H9 (cell line): ENCODE measurements at regions not wholly inside any gene's neighbourhood (a gene's known extent, or its start where the extent isn't known, plus 50 kb on each side); places are given as distances from the start of the nearest gene placed in this dataset.

Experiments
- DNase-seq: peaks from one replicate; pipeline ENCODE4 v3.0.0-alpha.2; 2017
- H2AFZ ChIP-seq: one replicate; pipeline ENCODE4 v1.6.1; 2013; ENCODE audit warnings: mild to moderate bottlenecking, low read length, control low read depth, moderate library complexity
- H2AK5ac ChIP-seq: 2 replicates; pipeline ENCODE4 v1.6.1; 2013; ENCODE audit warnings: low read length, control low read depth, mixed read lengths; ENCODE audit not compliant: insufficient read length
- H2BK120ac ChIP-seq: one replicate; pipeline ENCODE4 v1.6.1; 2013; ENCODE audit warnings: low read depth, mild to moderate bottlenecking, low read length, control low read depth, inconsistent platforms; ENCODE audit not compliant: poor library complexity, severe bottlenecking
- H2BK12ac ChIP-seq: 2 replicates; pipeline ENCODE4 v1.6.1; 2013; ENCODE audit warnings: low read length, control low read depth, mixed read lengths, low read depth; ENCODE audit not compliant: insufficient read length
- H2BK15ac ChIP-seq: 2 replicates; pipeline ENCODE4 v1.6.1; 2013; ENCODE audit warnings: low read depth, low read length, control low read depth
- H2BK20ac ChIP-seq: one replicate; pipeline ENCODE4 v1.6.1; 2013; ENCODE audit warnings: low read depth, mild to moderate bottlenecking, low read length, control low read depth, inconsistent platforms; ENCODE audit not compliant: poor library complexity, severe bottlenecking
- H2BK5ac ChIP-seq: 2 replicates; pipeline ENCODE4 v1.6.1; 2013; ENCODE audit warnings: low read length, control low read depth, mixed read lengths; ENCODE audit not compliant: insufficient read length
- H3K14ac ChIP-seq: 2 replicates; pipeline ENCODE4 v1.6.1; 2013; ENCODE audit warnings: low read length, control low read depth; ENCODE audit not compliant: insufficient read depth
- H3K18ac ChIP-seq: 2 replicates; pipeline ENCODE4 v1.6.1; 2013; ENCODE audit warnings: low read depth, mild to moderate bottlenecking, mixed read lengths, low read length, control low read depth; ENCODE audit not compliant: insufficient read length
- H3K23ac ChIP-seq: 2 replicates; pipeline ENCODE4 v1.6.1; 2013; ENCODE audit warnings: low read length, control low read depth, mixed read lengths, low read depth; ENCODE audit not compliant: insufficient read length
- H3K23me2 ChIP-seq: 2 replicates; pipeline ENCODE4 v1.6.1; 2013; ENCODE audit warnings: low read depth, mild to moderate bottlenecking, mixed read lengths, low read length, control low read depth; ENCODE audit not compliant: insufficient read length, poor library complexity, severe bottlenecking
- H3K27ac ChIP-seq: 2 replicates; pipeline ENCODE4 v1.5.1; 2013; ENCODE audit warnings: low read length, control low read depth, mixed read lengths, low read depth; ENCODE audit not compliant: insufficient read length
- H3K27me3 ChIP-seq: 2 replicates; pipeline ENCODE4 v1.6.1; 2013; ENCODE audit warnings: low read length, control low read depth, inconsistent platforms; ENCODE audit not compliant: insufficient read depth
- H3K4ac ChIP-seq: 2 replicates; pipeline ENCODE4 v1.6.1; 2013; ENCODE audit warnings: low read depth, mild to moderate bottlenecking, control low read depth, inconsistent platforms, low read length, moderate library complexity
- H3K4me1 ChIP-seq: 2 replicates; pipeline ENCODE4 v1.6.1; 2013; ENCODE audit warnings: low read length, control low read depth, inconsistent platforms; ENCODE audit not compliant: insufficient read depth
- H3K4me2 ChIP-seq: 2 replicates; pipeline ENCODE4 v1.6.1; 2013; ENCODE audit warnings: low read length, control low read depth, mixed read lengths; ENCODE audit not compliant: insufficient read length, insufficient read depth
- H3K56ac ChIP-seq: 2 replicates; pipeline ENCODE4 v1.6.1; 2013; ENCODE audit warnings: low read depth, mild to moderate bottlenecking, mixed read lengths, low read length, control low read depth; ENCODE audit not compliant: insufficient read length
- H3K79me1 ChIP-seq: 2 replicates; pipeline ENCODE4 v1.6.1; 2013; ENCODE audit warnings: low read depth, mild to moderate bottlenecking, moderate library complexity, low read length, control low read depth, inconsistent platforms; ENCODE audit not compliant: insufficient read depth, poor library complexity, severe bottlenecking
- H3K79me2 ChIP-seq: 2 replicates; pipeline ENCODE4 v1.6.1; 2013; ENCODE audit warnings: low read length, control low read depth, inconsistent platforms; ENCODE audit not compliant: insufficient read depth
- H3K9ac ChIP-seq: 2 replicates; pipeline ENCODE4 v1.6.1; 2013; ENCODE audit warnings: low read length, control low read depth, mixed read lengths; ENCODE audit not compliant: insufficient read length; ENCODE audit errors: extremely low read depth
- H3K9me3 ChIP-seq: one replicate; pipeline ENCODE4 v1.6.1; 2013; ENCODE audit warnings: low read depth, low read length, inconsistent platforms; ENCODE audit not compliant: control insufficient read depth
- H3T11ph ChIP-seq: one replicate; pipeline ENCODE4 v1.6.1; 2013; ENCODE audit warnings: mild to moderate bottlenecking, low read length, control low read depth, inconsistent platforms
- H4K20me1 ChIP-seq: one replicate; pipeline ENCODE4 v1.6.1; 2013; ENCODE audit not compliant: control insufficient read depth, insufficient read length, insufficient read depth
- H4K5ac ChIP-seq: 2 replicates; pipeline ENCODE4 v1.6.1; 2013; ENCODE audit warnings: low read depth, mild to moderate bottlenecking, mixed read lengths, low read length, control low read depth; ENCODE audit not compliant: insufficient read length
- H4K8ac ChIP-seq: replicated peaks from 2 replicates; pipeline ENCODE4 v1.6.1; 2013; ENCODE audit warnings: low read length, control low read depth, mixed read lengths, low read depth; ENCODE audit not compliant: insufficient read length
- H4K91ac ChIP-seq: 2 replicates; pipeline ENCODE4 v1.6.1; 2013; ENCODE audit warnings: low read depth, mild to moderate bottlenecking, moderate library complexity, mixed read lengths, low read length, control low read depth; ENCODE audit not compliant: insufficient read length
- H3K27ac Mint-ChIP-seq, 3 experiments: 2 replicates in 2 of 3; 3 replicates in 1 of 3; pipeline ENCODE4 v1.8.0; 2020 to 2021; ENCODE audit warnings: mixed read lengths in 3 of 3, mild to moderate bottlenecking in 1 of 3, moderate library complexity in 1 of 3
- H3K27me3 Mint-ChIP-seq: 2 replicates; pipeline ENCODE4 v1.8.0; 2021; ENCODE audit warnings: low read depth, mild to moderate bottlenecking, moderate library complexity, mixed read lengths
- H3K36me3 Mint-ChIP-seq, 3 experiments: 2 replicates in 2 of 3; 3 replicates in 1 of 3; pipeline ENCODE4 v1.8.0; 2020 to 2021; ENCODE audit warnings: low read depth in 3 of 3, mixed read lengths in 3 of 3; ENCODE audit not compliant: insufficient read depth in 1 of 3
- H3K4me1 Mint-ChIP-seq, 2 experiments: 2 replicates each; pipeline ENCODE4 v1.8.0; 2020; ENCODE audit warnings: mixed read lengths in 2 of 2
- H3K4me3 Mint-ChIP-seq, 2 experiments: 2 replicates in 1 of 2; 3 replicates in 1 of 2; pipeline ENCODE4 v1.8.0; 2020 to 2021; ENCODE audit warnings: mild to moderate bottlenecking in 2 of 2, mixed read lengths in 2 of 2, moderate library complexity in 1 of 2
- H3K9me3 Mint-ChIP-seq, 2 experiments: 2 replicates in 1 of 2; 3 replicates in 1 of 2; pipeline ENCODE4 v1.8.0; 2020; ENCODE audit warnings: mild to moderate bottlenecking in 2 of 2, mixed read lengths in 2 of 2, moderate library complexity in 1 of 2
- WGBS: extraction: QIAGEN DNeasy Blood & Tissue Kit; methylation state at CpG from one replicate; pipeline ENCODE4 v1.1.7; 2013; ENCODE audit warnings: missing lambda C conversion rate, low lambda C conversion rate, mixed read lengths; ENCODE audit not compliant: insufficient read length; ENCODE audit errors: extremely low coverage; 5-methylcytosine and 5-hydroxymethylcytosine counted together
- TF ChIP-seq, protein P1 (sequence below): fragments of 200-600 bp; sonication (generic); conservative IDR thresholded peaks from 3 replicates; pipeline ENCODE4 v1.8.0; 2021; ENCODE audit warnings: antibody characterized with exemption, mild to moderate bottlenecking

DNA sequence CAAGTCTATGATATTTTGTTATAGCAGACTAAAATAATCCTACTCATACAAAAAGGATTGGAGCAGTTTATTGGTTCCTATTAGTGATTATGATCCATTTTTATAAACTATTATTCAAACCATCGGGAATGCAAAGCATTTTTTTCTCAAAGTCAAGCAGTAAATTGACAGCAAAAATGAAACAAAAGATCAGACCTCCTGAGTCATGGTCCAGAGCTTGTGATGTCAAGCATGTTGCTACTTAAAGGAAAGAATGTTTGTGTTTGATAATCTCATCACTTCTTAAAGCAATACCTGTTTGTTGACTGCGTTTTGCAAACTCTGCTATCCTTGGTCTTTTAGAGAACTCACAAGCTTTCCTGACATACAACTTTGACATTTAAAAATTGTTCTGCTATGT is 204.4 kb downstream of the SAMD5 start:
- H4K91ac ChIP-seq = no peak overlapping the region
- no peaks in the 10 kb centered on the region for H3K36me3 Mint-ChIP-seq
- no CpG with 5 or more reads among the region's 2 CpGs for WGBS
- H2BK20ac ChIP-seq = no peak overlapping the region
- H3K27ac Mint-ChIP-seq = no peak overlapping the region
- no peak overlapping the region for H2AFZ ChIP-seq
- H3K23ac ChIP-seq = no peak overlapping the region
- no peaks in the 10 kb centered on the region for H4K20me1 ChIP-seq
- TF ChIP-seq, protein P1, sequence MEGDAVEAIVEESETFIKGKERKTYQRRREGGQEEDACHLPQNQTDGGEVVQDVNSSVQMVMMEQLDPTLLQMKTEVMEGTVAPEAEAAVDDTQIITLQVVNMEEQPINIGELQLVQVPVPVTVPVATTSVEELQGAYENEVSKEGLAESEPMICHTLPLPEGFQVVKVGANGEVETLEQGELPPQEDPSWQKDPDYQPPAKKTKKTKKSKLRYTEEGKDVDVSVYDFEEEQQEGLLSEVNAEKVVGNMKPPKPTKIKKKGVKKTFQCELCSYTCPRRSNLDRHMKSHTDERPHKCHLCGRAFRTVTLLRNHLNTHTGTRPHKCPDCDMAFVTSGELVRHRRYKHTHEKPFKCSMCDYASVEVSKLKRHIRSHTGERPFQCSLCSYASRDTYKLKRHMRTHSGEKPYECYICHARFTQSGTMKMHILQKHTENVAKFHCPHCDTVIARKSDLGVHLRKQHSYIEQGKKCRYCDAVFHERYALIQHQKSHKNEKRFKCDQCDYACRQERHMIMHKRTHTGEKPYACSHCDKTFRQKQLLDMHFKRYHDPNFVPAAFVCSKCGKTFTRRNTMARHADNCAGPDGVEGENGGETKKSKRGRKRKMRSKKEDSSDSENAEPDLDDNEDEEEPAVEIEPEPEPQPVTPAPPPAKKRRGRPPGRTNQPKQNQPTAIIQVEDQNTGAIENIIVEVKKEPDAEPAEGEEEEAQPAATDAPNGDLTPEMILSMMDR = no peak
- no peak overlapping the region for H4K8ac ChIP-seq
- peaks cover 5% of the 10 kb centered on the region in 2 experiments for H3K4me1 Mint-ChIP-seq
- H3K4me1 ChIP-seq = no peaks in the 10 kb centered on the region
- no peak overlapping the region for H3K9ac ChIP-seq
- no peak overlapping the region for H4K5ac ChIP-seq
- no peak overlapping the region for H2BK12ac ChIP-seq
- H3K9me3 Mint-ChIP-seq = peaks cover 4 to 6% of the 10 kb centered on the region in 2 experiments; a peak in 4 of 5 replicates
- no peak overlapping the region for H3T11ph ChIP-seq
- H3K23me2 ChIP-seq = no peaks in the 10 kb centered on the region
- no peak overlapping the region for H3K18ac ChIP-seq
- H3K79me2 ChIP-seq = no peaks in the 10 kb centered on the region
- no peaks in the 10 kb centered on the region for H3K27me3 ChIP-seq
- H3K27me3 Mint-ChIP-seq = 0 out of 2 replicates have a peak, but pooled peaks cover 3% of the 10 kb centered on the region
- no peak overlapping the region for H3K4me2 ChIP-seq
- no peak overlapping the region for H2BK15ac ChIP-seq
- H3K4me3 Mint-ChIP-seq = no peak overlapping the region
- no peak overlapping the region for H3K4ac ChIP-seq
- no peak overlapping the region for H3K56ac ChIP-seq
- H3K9me3 ChIP-seq = no peaks in the 10 kb centered on the region
- H3K79me1 ChIP-seq = no peaks in the 10 kb centered on the region
- no peak overlapping the region for H3K14ac ChIP-seq
- no peak for DNase-seq
- H3K27ac ChIP-seq = no peak overlapping the region
- H2BK120ac ChIP-seq = no peak overlapping the region
- H2BK5ac ChIP-seq = no peak overlapping the region
- no peak overlapping the region for H2AK5ac ChIP-seq
